ENCODE measurements at regions not wholly inside any gene's neighbourhood (a gene's known extent, or its start where the extent isn't known, plus 50 kb on each side); places are given as distances from the start of the nearest gene placed in this dataset.
A peak's percentile ranks its signal among the peaks of the same experiment; 100 is the strongest.
"Not testable (repeated sequence)": the region's sequence is repeated elsewhere in the genome, so short reads cannot be mapped to it uniquely, and the experiment has no call there.

- no peak for DNase-seq (ENCODE audit: low read depth in 2 of 2)
These were observed 129.3 kb downstream of the COPS8 start for GRCh38 chr2:237214963-237215362.

GRCh38 chr2:237217995-237218616 is 132.4 kb downstream of the COPS8 start:
- DNase-seq (ENCODE audit: low read depth in 2 of 2) = no peak

DNA sequence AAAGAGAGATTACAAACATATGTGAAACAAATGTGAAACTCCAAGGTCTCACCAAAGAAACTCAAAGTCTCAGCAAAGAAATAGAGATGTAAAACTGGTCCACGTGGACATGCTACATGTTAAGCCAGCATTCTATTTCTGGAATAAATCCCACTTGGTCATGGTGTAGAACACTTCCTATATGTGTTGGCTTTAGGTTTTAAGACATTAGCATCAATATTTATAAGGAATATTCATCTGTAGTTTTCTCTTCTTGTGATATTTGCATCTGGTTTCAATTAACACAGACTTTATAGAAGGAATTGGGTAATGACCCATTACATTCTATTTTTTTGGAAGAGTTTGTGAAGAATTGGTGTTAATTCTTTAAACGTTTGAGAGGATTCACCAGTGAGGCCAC is 133.1 kb downstream of the COPS8 start:
- peak; percentile 86 to 89 for DNase-seq (ENCODE audit: low read depth in 2 of 2)

DNA sequence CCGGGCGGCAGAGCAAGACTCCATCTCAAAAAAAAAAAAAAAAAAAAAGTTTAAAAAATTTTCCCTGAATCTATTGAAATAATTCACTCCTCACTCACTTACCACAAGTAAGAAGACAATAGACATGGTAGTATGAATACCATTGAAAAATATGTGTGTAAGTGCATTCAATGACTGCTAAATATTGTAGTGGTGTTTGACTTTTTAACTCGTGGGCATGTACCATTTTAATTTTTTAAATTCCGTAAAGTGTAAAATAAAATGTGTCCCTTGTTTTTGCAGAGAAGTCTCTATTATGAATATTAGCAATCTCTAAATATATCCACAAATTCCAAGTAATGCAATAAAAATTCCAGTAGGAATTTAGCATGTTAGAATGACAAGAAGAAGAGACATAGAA is 134.1 kb downstream of the COPS8 start:
- no peak for DNase-seq (ENCODE audit: low read depth in 2 of 2)

- no peak for DNase-seq (ENCODE audit: low read depth in 2 of 2)
These were observed 135.8 kb downstream of the COPS8 start for GRCh38 chr2:237221443-237221842.

- peak; percentile 92 to 93 for DNase-seq (ENCODE audit: low read depth in 2 of 2)
These were observed 136.5 kb downstream of the COPS8 start for GRCh38 chr2:237222178-237222577.

- DNase-seq (ENCODE audit: low read depth in 2 of 2) = no peak
These were observed 136.9 kb downstream of the COPS8 start for GRCh38 chr2:237222601-237223041.

GRCh38 chr2:237223201-237223861 is 137.6 kb downstream of the COPS8 start:
- DNase-seq (ENCODE audit: low read depth in 2 of 2) = peak; percentile 98

GRCh38 chr2:237227190-237227589 is 141.5 kb downstream of the COPS8 start:
- DNase-seq (ENCODE audit: low read depth in 2 of 2) = no peak

DNA sequence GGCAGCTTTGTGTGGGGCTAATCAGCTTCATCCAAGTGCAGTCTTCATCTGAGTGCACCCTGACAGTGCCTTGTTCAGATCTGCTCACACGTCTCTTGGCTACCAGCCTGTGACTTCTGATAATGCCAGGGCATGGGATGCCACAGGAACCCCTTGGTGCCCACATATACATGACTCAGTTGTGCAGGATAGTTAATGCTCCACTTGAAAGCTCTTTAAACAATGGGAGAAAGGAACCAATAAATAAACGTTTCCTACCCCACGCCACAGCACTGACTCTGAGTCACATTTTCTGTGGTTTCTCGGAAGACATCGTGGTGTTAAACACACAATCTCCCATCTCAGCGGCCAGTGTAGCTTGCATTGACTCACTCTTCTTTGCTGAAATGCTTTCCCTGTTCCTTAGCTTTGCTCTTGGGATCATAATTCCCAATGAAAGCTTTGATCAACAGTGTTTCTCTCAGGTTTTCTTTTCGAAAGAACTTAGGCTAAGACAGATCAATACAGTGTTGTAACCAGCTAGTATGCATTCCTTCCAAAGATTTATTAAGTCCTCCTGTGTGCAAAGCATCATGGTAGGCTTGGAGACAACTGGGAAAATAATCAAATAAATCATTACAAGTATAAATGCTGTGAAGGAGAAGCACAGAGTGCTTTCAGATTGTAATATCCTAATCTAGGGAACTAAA is 142.0 kb downstream of the COPS8 start:
- DNase-seq (ENCODE audit: low read depth in 2 of 2) = peak; percentile 86 to 87

DNA sequence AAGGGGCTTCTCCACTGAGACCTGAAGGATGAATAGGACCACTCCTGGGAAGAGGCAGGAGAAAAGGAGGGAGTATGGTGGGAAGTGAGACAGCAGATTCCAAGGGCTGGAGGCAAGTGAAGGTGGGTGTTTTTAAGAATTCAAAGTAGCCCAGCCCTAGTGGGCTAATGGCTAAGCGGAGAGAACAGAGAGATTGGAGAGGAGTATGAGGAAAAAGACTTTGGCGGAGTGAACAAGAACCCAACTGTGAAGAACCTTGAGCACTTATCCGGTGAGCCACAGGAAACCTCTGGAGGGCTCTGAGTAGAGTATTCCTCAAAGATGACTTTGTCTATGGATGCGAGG is 142.6 kb downstream of the COPS8 start:
- DNase-seq (ENCODE audit: low read depth in 2 of 2) = no peak

DNA sequence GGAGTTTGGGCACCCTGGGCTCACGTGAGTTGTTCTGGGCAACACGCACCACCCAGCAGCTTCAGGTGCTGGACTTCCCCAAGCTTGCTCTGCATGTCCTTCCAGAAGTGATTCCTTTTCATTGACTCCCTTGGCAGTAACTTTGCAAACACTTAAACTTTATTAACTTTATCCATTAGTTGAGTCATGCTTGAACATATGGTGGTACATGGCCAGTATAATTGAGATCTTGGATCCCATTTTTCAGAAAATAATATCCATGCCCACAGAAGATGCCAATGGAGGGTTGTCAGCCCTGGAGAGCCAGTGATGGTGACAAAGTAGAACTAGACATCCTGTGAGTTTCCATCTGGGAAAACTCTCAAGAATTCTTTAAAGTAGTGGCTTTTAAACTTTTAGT is 144.2 kb downstream of the COPS8 start:
- no peak for DNase-seq (ENCODE audit: low read depth in 2 of 2)

- no peak for DNase-seq (ENCODE audit: low read depth in 2 of 2)
These were observed 144.7 kb downstream of the COPS8 start for GRCh38 chr2:237230355-237230754.

DNA sequence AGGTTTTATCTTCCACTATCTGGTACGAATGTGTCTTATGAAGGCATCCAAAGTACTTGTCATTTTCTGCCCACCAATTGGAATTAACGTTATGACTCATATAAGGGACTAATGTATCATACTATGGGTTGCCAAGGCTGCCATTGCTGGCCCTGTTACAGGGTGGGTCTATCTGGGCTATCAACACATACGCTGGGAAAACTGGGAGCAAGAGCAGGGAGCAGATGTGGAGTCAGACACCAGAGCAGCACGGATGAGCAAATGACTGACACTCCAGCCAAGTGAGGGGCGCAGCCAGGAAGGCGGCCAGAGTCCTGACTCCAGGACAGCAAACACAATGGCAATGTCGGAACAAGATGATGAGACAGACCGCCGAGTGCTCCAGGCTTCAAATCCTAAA is 145.9 kb downstream of the COPS8 start:
- no peak for DNase-seq (ENCODE audit: low read depth in 2 of 2)

DNA sequence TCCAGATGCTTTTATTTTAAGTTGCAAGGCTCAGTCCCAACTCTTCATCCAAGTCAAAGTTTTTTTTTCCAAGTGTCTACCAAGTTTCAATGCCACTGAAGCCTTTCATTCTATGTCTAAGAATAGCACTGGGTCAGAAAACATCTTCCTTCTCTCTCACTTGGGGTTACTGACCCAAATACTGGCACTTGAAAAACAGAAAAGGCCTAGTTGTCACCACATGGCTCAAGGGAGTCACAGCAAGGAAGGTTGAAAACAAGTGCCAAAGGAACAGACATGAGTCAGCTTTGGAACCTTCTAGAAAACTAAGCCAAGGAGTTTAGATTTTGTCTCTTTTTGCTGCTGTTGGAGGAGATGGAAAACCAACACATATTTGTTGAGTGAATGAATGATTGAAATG is 146.5 kb downstream of the COPS8 start:
- no peak for DNase-seq (ENCODE audit: low read depth in 2 of 2)

DNA sequence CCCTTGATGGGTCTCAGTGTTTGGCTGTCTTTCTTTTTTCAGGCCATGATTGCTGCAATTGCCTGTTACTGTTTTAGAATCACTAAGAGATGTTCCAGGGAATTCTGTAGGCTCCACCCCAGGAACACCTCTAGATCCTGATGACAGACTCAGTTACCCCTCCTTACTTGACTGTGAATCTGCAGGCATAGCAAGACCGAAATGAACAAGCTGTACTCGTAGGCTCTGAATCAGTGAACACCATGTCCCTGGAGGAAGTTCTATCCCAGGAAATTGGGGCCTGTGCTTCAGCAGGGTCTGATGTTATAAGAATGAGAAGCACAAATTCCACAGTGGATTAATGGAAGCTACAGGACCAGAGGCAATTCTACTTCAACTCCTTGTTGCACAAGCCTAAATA is 148.6 kb downstream of the COPS8 start:
- DNase-seq (ENCODE audit: low read depth in 2 of 2) = no peak

GRCh38 chr2:237235383-237236095 is 149.8 kb downstream of the COPS8 start:
- DNase-seq (ENCODE audit: low read depth in 2 of 2) = no peak

DNA sequence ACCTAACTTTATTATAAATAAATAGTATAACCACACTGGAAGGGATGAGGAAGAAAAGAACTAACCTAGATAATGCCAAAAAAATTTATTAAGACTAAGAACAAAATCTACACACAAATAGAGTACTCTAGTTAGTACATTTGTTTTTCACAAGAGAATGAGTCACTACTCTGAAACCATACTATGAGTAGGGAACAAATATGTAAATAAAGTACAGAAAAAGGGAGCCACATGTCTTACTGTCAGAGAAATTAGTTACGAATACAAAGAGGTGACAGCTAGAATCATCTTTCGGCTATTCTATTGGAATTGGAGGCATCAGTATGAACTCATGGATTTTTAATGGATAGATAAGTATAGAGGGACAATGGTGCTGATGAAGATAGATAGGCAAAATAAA is 150.5 kb downstream of the COPS8 start:
- DNase-seq (ENCODE audit: low read depth in 2 of 2) = no peak

DNA sequence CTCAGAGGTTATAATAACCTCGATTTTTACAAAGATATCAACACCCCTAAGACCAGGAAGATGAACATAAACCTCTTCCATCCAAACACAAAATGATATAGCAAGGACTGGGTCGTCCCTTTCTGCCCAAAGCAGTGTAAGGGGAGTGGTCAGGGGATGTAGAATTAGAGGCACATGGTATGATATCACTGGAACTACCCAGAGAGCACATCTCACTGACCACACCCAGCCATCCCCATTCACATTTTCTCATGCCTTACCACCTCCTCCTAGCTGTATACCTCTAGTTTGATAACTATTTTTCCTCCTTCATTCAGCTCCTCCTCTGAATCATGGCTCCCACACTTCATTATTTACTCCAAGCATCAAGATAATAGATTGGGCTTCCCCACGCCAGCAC is 152.6 kb downstream of the COPS8 start:
- DNase-seq (ENCODE audit: low read depth in 2 of 2) = no peak

DNA sequence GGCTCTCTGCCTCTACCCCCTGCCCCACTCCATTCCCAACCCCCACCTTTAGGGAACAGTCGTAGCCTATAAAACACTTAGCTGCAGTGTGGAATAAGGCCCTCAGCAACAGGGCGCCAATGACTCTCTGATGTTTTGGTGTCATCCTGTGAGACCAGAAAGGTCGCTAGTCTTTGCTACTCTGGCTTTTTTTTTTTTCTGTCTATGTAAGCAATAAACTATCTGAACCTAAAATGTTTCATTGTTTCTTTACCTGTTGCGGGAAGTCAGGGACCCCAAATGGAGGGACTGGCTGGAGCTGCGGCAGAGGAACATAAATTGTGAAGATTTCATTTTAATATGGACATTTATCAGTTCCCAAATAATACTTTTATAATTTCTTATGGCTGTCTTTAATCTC is 154.6 kb downstream of the COPS8 start:
- no peak for DNase-seq (ENCODE audit: low read depth in 2 of 2)

DNA sequence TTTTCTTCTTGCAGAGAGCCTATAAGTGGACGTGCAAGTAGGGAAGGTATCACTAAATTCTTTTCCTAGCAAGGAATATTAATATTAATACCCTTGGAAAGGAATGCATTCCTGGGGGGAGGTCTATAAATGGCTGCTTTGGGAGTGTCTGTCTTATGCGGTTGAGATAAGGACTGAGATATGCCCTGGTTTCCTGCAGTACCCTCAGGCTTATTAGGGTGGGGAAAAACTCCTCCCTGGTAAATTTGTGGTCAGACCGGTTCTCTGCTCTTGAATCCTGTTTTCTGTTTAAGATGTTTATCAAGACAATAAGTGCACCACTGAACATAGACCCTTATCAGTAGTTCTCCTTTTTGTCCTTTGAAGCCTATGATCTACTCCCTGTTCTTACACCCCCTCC is 155.2 kb downstream of the COPS8 start:
- DNase-seq (ENCODE audit: low read depth in 2 of 2) = not testable (repeated sequence)

- DNase-seq (ENCODE audit: low read depth in 2 of 2) = no peak
These were observed 156.4 kb downstream of the COPS8 start for GRCh38 chr2:237242091-237242536.

GRCh38 chr2:237243487-237243886 is 157.8 kb downstream of the COPS8 start:
- no peak for DNase-seq (ENCODE audit: low read depth in 2 of 2)

All from fibroblast of skin of left quadriceps (primary cell).